Keratinocyte (primary cell): ENCODE measurements at regions not wholly inside any gene's neighbourhood (a gene's known extent, or its start where the extent isn't known, plus 50 kb on each side); places are given as distances from the start of the nearest gene placed in this dataset.

Experiments used
- DNase-seq: peaks from one replicate; pipeline ENCODE4 v3.0.0-alpha.2; 2011; ENCODE audit warnings: low read depth, missing footprints, low spot score
- FAIRE-seq: peaks from 2 replicates; lab custom pipeline; 2011; peaks lifted over from hg19 to GRCh38; lab: Jason Lieb, UNC
- H2AFZ ChIP-seq: 2 replicates; pipeline ENCODE4 v1.6.0; 2012; ENCODE audit warnings: low read length, control low read depth, inconsistent platforms; ENCODE audit not compliant: control insufficient read depth
- H3K27ac ChIP-seq: 2 replicates; pipeline ENCODE4 v1.5.1; 2011; ENCODE audit warnings: low read length; ENCODE audit not compliant: control insufficient read depth, insufficient read depth
- H3K27me3 ChIP-seq: 3 replicates; pipeline ENCODE4 v1.6.0; 2011; ENCODE audit warnings: low read length; ENCODE audit not compliant: control insufficient read depth, insufficient read depth; ENCODE audit errors: extremely low read depth
- H3K36me3 ChIP-seq, 2 experiments: 2 replicates in 1 of 2; 3 replicates in 1 of 2; pipeline ENCODE4 v1.5.1; 2011; ENCODE audit warnings: low read length in 2 of 2, mild to moderate bottlenecking in 1 of 2; ENCODE audit not compliant: control insufficient read depth in 2 of 2, insufficient read depth in 2 of 2; ENCODE audit errors: extremely low read depth in 1 of 2
- H3K4me1 ChIP-seq: 3 replicates; pipeline ENCODE4 v1.5.1; 2011; ENCODE audit warnings: low read length; ENCODE audit not compliant: control insufficient read depth, insufficient read depth; ENCODE audit errors: extremely low read depth
- H3K4me2 ChIP-seq: 3 replicates; pipeline ENCODE4 v1.6.0; 2011; ENCODE audit warnings: low read depth, low read length; ENCODE audit not compliant: control insufficient read depth, insufficient read depth; ENCODE audit errors: extremely low read depth
- H3K4me3 ChIP-seq, 3 experiments: fragments of 200-600 bp in 1 of 3; sonication (generic) in 1 of 3; 2 replicates in 2 of 3; 3 replicates in 1 of 3; pipeline ENCODE4 v1.5.1; 2011 to 2016; ENCODE audit warnings: low read length in 3 of 3, mild to moderate bottlenecking in 3 of 3, control low read depth in 2 of 3, inconsistent platforms in 1 of 3, low read depth in 1 of 3, mixed read lengths in 1 of 3, mixed run types in 1 of 3, moderate library complexity in 1 of 3; ENCODE audit not compliant: control insufficient read depth in 2 of 3, insufficient read depth in 2 of 3; ENCODE audit errors: extremely low read depth in 1 of 3
- H3K79me2 ChIP-seq: 2 replicates; pipeline ENCODE4 v1.6.0; 2012; ENCODE audit warnings: low read length; ENCODE audit not compliant: control insufficient read depth, insufficient read depth
- H3K9ac ChIP-seq: 3 replicates; pipeline ENCODE4 v1.6.0; 2011; ENCODE audit warnings: low read length; ENCODE audit not compliant: control insufficient read depth, insufficient read depth; ENCODE audit errors: extremely low read depth
- H3K9me1 ChIP-seq: 3 replicates; pipeline ENCODE4 v1.6.0; 2011; ENCODE audit warnings: low read length; ENCODE audit not compliant: control insufficient read depth, insufficient read depth; ENCODE audit errors: extremely low read depth
- H3K9me3 ChIP-seq: 2 replicates; pipeline ENCODE4 v1.5.1; 2012; ENCODE audit warnings: low read depth, low read length; ENCODE audit not compliant: control insufficient read depth
- H4K20me1 ChIP-seq: 3 replicates; pipeline ENCODE4 v1.6.0; 2011; ENCODE audit warnings: low read length; ENCODE audit not compliant: control insufficient read depth, insufficient read depth; ENCODE audit errors: extremely low read depth
- CTCF ChIP-seq, 3 experiments: IDR thresholded peaks in 1 of 3; conservative IDR thresholded peaks in 1 of 3; optimal IDR thresholded peaks in 1 of 3; 2 replicates in 2 of 3; 3 replicates in 1 of 3; pipeline versions ENCODE3 to v1.5.1; 2011; ENCODE audit warnings: low read length in 3 of 3, mild to moderate bottlenecking in 3 of 3, moderate library complexity in 2 of 3, control low read depth in 1 of 3, inconsistent platforms in 1 of 3; ENCODE audit not compliant: insufficient read depth in 2 of 3; ENCODE audit errors: extremely low read depth in 1 of 3
- EZH2 ChIP-seq: IDR thresholded peaks from one replicate; pipeline ENCODE4 v1.6.1; 2012; ENCODE audit warnings: inconsistent platforms, mild to moderate bottlenecking, low read length, moderate library complexity
- dilution Hi-C: fragments of 300-500 bp; cut with MboI; formaldehyde crosslinking; loops from one replicate; pipeline ENCODE4 v1.7.0; 2020; ENCODE audit warnings: low sequenced_read_pairs; ENCODE audit not compliant: extremely low pct_ligation_motif_present

- no peaks in the 10 kb centered on the region for H4K20me1 ChIP-seq
- no peak overlapping the region for H3K27ac ChIP-seq
- dilution Hi-C loops = no loop called here
- H3K4me2 ChIP-seq = no peak overlapping the region
- H3K9ac ChIP-seq = no peak overlapping the region
- no peak for TF ChIP-seq EZH2
- TF ChIP-seq CTCF (optimal IDR thresholded peaks at IDR 0.05 in 1 of 3, IDR thresholded peaks at IDR 0.05 in 1 of 3, conservative IDR thresholded peaks at IDR 0.05 in 1 of 3; ENCODE audit: extremely low read depth in 1 of 3, insufficient read depth in 2 of 3, low read length in 3 of 3) = no peak
- H3K4me3 ChIP-seq = no peak overlapping the region
- no peaks in the 10 kb centered on the region for H3K4me1 ChIP-seq
- H3K36me3 ChIP-seq = no peaks in the 10 kb centered on the region
- FAIRE-seq = no peak
- no peaks in the 10 kb centered on the region for H3K9me1 ChIP-seq
- DNase-seq = no peak
- H2AFZ ChIP-seq = no peak overlapping the region
- no peaks in the 10 kb centered on the region for H3K9me3 ChIP-seq
- H3K79me2 ChIP-seq = no peaks in the 10 kb centered on the region
- no peaks in the 10 kb centered on the region for H3K27me3 ChIP-seq
Measured at GRCh38 chr5:12274236-12274635, 370.0 kb upstream of the CTNND2 start.

DNA sequence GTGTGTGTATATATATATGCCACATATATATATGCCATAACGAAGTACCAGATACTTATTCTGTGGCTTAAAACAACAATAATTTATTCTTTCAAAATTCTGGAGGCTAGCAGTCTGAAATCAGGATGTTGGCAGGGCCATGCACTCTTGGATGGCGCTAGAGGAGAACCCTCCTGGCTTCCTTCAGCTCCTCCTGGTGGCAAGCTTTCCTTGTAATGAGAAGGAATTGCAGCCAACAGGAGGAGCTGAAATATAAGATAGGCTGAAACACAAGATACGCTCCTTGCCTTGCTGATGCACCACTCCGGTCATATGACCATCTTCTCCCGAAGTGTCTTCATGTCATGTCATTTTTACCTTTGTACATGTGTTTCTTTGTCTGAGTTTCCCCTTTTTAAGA, 368.1 kb upstream of the CTNND2 start:
- TF ChIP-seq CTCF (optimal IDR thresholded peaks at IDR 0.05 in 1 of 3, IDR thresholded peaks at IDR 0.05 in 1 of 3, conservative IDR thresholded peaks at IDR 0.05 in 1 of 3; ENCODE audit: extremely low read depth in 1 of 3, insufficient read depth in 2 of 3, low read length in 3 of 3) (no peak), EZH2 (no peak)
- Histone ChIP-seq H3K4me1 (no peaks in the 10 kb centered on the region), H2AFZ (no peak overlapping the region), H3K27me3 (no peaks in the 10 kb centered on the region), H3K9ac (no peak overlapping the region), H3K4me2 (no peak overlapping the region), H3K36me3 (no peaks in the 10 kb centered on the region), H3K9me1 (no peaks in the 10 kb centered on the region), H3K79me2 (no peaks in the 10 kb centered on the region), H3K4me3 (no peak overlapping the region), H4K20me1 (no peaks in the 10 kb centered on the region), H3K27ac (no peak overlapping the region), H3K9me3 (no peaks in the 10 kb centered on the region)
- FAIRE-seq (no peak), DNase-seq (no peak)
- dilution Hi-C loops = no loop called here
